Spleen (tissue), 7 donors: ENCODE measurements at regions not wholly inside any gene's neighbourhood (a gene's known extent, or its start where the extent isn't known, plus 50 kb on each side); places are given as distances from the start of the nearest gene placed in this dataset.

ENCODE experiments used
- CTCF ChIP-seq, 11 experiments: fragments of 200-600 bp in 7 of 11; fragments of 450-650 bp in 4 of 11; sonication (generic) in 4 of 11; IDR thresholded peaks in 8 of 11; conservative IDR thresholded peaks in 3 of 11; 1 replicate in 7 of 11; 2 replicates in 4 of 11; pipeline versions ENCODE4 v1.4.0 to v1.8.0; 2016 to 2021; ENCODE audit warnings: antibody characterized with exemption in 11 of 11, inconsistent platforms in 4 of 11, mild to moderate bottlenecking in 1 of 11
- POLR2A ChIP-seq, 3 donors: fragments of 450-650 bp; IDR thresholded peaks; one replicate each; pipeline ENCODE4 v1.5.1; 2017; ENCODE audit warnings: antibody characterized with exemption in 3 of 3, mild to moderate bottlenecking in 1 of 3
- donor health status: DM: no; HTN: no; CAD: no; lungs with moderate emphysema.
- donor health status: DM: no; HTN: no; CAD: no.
- donor health status: DM: no; HTN: no; CAD: no.

DNA sequence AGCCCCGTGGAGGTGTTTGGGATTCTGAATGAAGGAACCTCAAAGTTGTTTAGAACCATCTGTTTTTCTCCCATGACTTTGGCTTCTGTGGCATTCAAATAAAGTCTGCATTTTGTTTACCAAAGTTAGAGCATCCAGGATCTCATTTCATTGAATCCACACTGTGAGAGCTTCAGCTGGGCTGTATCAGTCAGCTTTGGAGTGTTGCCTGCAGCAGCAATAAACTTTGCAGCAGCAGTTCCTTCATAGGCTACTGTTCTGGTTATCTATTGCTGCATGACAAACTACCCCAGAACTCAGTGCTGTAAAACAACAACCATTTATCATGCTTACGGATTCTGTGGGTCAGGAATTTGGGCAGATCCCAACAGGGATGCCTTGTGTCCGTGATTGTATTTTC, 1575.2 kb upstream of the LRRTM3 start:
- TF ChIP-seq CTCF (IDR thresholded peaks at IDR 0.05 in 8 of 11, conservative IDR thresholded peaks at IDR 0.05 in 3 of 11), result no peak
- no peak for TF ChIP-seq POLR2A (IDR thresholded peaks at IDR 0.05)
